Uterus (tissue), 2 donors: ENCODE measurements at regions not wholly inside any gene's neighbourhood (a gene's known extent, or its start where the extent isn't known, plus 50 kb on each side); places are given as distances from the start of the nearest gene placed in this dataset.

Source experiments
- CTCF ChIP-seq, 4 experiments: fragments of 200-600 bp in 2 of 4; fragments of 450-650 bp in 2 of 4; sonication (generic) in 2 of 4; IDR thresholded peaks; one replicate each; pipeline ENCODE4 v1.5.1; 2016 to 2019; ENCODE audit warnings: antibody characterized with exemption in 4 of 4, mild to moderate bottlenecking in 2 of 4, moderate library complexity in 1 of 4
- POLR2A ChIP-seq, 2 donors: fragments of 450-650 bp; IDR thresholded peaks; one replicate each; pipeline ENCODE4 v1.6.1; 2016; ENCODE audit warnings: antibody characterized with exemption in 2 of 2, mild to moderate bottlenecking in 1 of 2, moderate library complexity in 1 of 2

DNA sequence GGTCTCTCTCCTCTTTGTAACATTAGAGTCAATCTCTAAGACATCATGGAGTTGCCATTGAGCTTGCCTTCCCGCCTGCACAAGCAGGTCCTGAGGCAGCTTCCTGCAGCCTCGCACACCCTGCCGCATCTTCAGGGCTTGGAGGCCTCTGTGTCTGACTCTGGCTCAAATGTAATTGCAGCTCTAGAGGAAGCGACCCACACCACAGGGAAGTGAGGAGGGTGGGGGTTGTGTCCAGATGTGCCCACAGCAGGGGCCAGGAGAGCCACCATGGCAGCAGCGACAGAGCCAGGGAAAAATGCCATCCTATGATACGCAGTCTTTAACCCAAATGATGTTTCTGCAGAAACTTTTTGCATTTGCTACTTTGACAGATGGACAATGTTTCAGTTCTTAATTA, 216.0 kb upstream of the ZNF32 start:
- TF ChIP-seq CTCF (IDR thresholded peaks at IDR 0.05): no peak
- TF ChIP-seq POLR2A (IDR thresholded peaks at IDR 0.05): no peak
